ENCODE measurements at regions not wholly inside any gene's neighbourhood (a gene's known extent, or its start where the extent isn't known, plus 50 kb on each side); places are given as distances from the start of the nearest gene placed in this dataset.

- DNase-seq, result no peak
- no peaks in the 10 kb centered on the region for H3K79me2 ChIP-seq (ENCODE audit: control insufficient read depth, insufficient read depth, low read length, poor library complexity)
- H2BK5ac ChIP-seq (ENCODE audit: low read depth, low read length, poor library complexity), result no peak overlapping the region
- H3K27ac ChIP-seq (ENCODE audit: low read depth, low read length), result no peak overlapping the region
- WGBS (ENCODE audit: extremely low coverage, insufficient coverage, insufficient read length), result no CpG with 5 or more reads among the region's 1 CpG
- H3K18ac ChIP-seq (ENCODE audit: low read length), result no peak overlapping the region
- H2BK120ac ChIP-seq (ENCODE audit: insufficient read depth, low read length, poor library complexity), result no peak overlapping the region
- H3K4me2 ChIP-seq (ENCODE audit: low read length), result no peak overlapping the region
- no peaks in the 10 kb centered on the region for H3K9me3 ChIP-seq (ENCODE audit: insufficient read depth, low read depth, low read length)
- no peak overlapping the region for H3K4ac ChIP-seq (ENCODE audit: low read depth, low read length)
- no peaks in the 10 kb centered on the region for H3K27me3 ChIP-seq (ENCODE audit: insufficient read depth, low read length)
- H2AK5ac ChIP-seq (ENCODE audit: low read length), result no peak overlapping the region
- H2AFZ ChIP-seq (ENCODE audit: insufficient read depth, low read length, poor library complexity), result no peak overlapping the region
- no peaks in the 10 kb centered on the region for H3K79me1 ChIP-seq (ENCODE audit: low read length)
- no peak overlapping the region for H4K12ac ChIP-seq (ENCODE audit: low read depth, low read length)
- H3K36me3 ChIP-seq (ENCODE audit: control insufficient read depth in 1 of 2, insufficient read depth in 2 of 2, low read length in 2 of 2), result no peaks in the 10 kb centered on the region
- H3K4me1 ChIP-seq (ENCODE audit: control insufficient read depth in 1 of 2, insufficient read depth in 2 of 2, low read length in 2 of 2), result no peaks in the 10 kb centered on the region
- no peak overlapping the region for H3K14ac ChIP-seq (ENCODE audit: low read length)
- no peak overlapping the region for H3K4me3 ChIP-seq (ENCODE audit: low read depth, low read length)
- H4K8ac ChIP-seq (ENCODE audit: low read depth, low read length), result no peak overlapping the region
- H3K9ac ChIP-seq (ENCODE audit: low read length), result no peak overlapping the region
- no peak overlapping the region for H4K91ac ChIP-seq (ENCODE audit: low read depth, low read length)
- H3K23ac ChIP-seq (ENCODE audit: low read length), result no peak overlapping the region
- H2BK12ac ChIP-seq (ENCODE audit: low read length), result no peak overlapping the region
Observed at GRCh38 chr15:60217161-60217560, 180.6 kb downstream of the ANXA2 start.

DNA sequence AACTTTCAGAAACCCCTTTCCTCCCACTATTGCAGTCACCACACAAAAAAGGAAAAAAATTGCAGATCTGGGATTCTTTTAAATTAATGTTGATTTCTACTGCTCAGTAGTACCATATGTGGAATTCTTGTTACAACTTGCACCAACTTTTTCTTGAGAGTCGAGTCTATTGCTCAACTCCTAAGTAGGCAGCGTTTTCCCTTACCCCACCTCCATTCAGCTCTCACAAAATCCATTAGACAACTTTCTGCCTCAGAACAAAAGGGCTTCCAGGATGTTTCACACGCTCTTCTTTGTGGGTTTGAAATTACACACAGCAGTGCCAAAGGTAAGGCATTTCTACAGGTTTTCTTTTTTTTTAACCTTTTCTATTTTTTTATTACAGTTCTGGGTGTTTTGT is 179.5 kb downstream of the ANXA2 start:
- H4K8ac ChIP-seq (ENCODE audit: low read depth, low read length), result no peak overlapping the region

DNA sequence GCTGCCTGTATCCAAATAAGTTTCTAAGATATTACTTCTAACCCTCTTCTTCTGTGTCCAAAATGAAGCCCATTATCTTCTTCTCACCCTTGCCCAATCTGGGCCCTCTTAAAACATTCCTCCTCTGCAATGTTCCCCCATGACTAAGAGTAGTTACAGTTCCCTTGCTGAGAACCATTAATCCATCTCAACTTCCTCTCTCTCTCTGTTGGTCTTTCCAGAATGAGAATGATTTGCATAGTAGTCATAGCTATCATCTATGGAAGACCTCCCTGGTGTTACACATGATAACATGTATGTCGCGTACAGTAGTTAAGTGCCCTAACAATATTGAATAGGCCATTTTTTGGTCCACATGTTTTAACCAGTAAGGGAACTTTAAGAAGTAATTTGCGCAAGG is 177.9 kb downstream of the ANXA2 start:
- no CpG with 5 or more reads among the region's 3 CpGs for WGBS (ENCODE audit: extremely low coverage, insufficient coverage, insufficient read length)
- no peak overlapping the region for H4K91ac ChIP-seq (ENCODE audit: low read depth, low read length)
- H2AK5ac ChIP-seq (ENCODE audit: low read length), result no peak overlapping the region
- no peak overlapping the region for H3K14ac ChIP-seq (ENCODE audit: low read length)
- no peaks in the 10 kb centered on the region for H3K4me1 ChIP-seq (ENCODE audit: control insufficient read depth in 1 of 2, insufficient read depth in 2 of 2, low read length in 2 of 2)
- no peak overlapping the region for H3K27ac ChIP-seq (ENCODE audit: low read depth, low read length)
- H2AFZ ChIP-seq (ENCODE audit: insufficient read depth, low read length, poor library complexity), result no peak overlapping the region
- H3K9ac ChIP-seq (ENCODE audit: low read length), result no peak overlapping the region
- H3K4me3 ChIP-seq (ENCODE audit: low read depth, low read length), result no peak overlapping the region
- no peak overlapping the region for H2BK5ac ChIP-seq (ENCODE audit: low read depth, low read length, poor library complexity)
- H3K79me2 ChIP-seq (ENCODE audit: control insufficient read depth, insufficient read depth, low read length, poor library complexity), result no peaks in the 10 kb centered on the region
- no peaks in the 10 kb centered on the region for H3K36me3 ChIP-seq (ENCODE audit: control insufficient read depth in 1 of 2, insufficient read depth in 2 of 2, low read length in 2 of 2)
- no peak overlapping the region for H3K4ac ChIP-seq (ENCODE audit: low read depth, low read length)
- H4K12ac ChIP-seq (ENCODE audit: low read depth, low read length), result no peak overlapping the region
- H3K23ac ChIP-seq (ENCODE audit: low read length), result no peak overlapping the region
- no peak overlapping the region for H4K8ac ChIP-seq (ENCODE audit: low read depth, low read length)
- H3K27me3 ChIP-seq (ENCODE audit: insufficient read depth, low read length), result no peaks in the 10 kb centered on the region
- H3K79me1 ChIP-seq (ENCODE audit: low read length), result no peaks in the 10 kb centered on the region
- peak in 1 of 2 donors; percentile 49 for DNase-seq
- no peak overlapping the region for H3K18ac ChIP-seq (ENCODE audit: low read length)
- no peak overlapping the region for H3K4me2 ChIP-seq (ENCODE audit: low read length)
- no peak overlapping the region for H2BK12ac ChIP-seq (ENCODE audit: low read length)
- no peaks in the 10 kb centered on the region for H3K9me3 ChIP-seq (ENCODE audit: insufficient read depth, low read depth, low read length)
- H2BK120ac ChIP-seq (ENCODE audit: insufficient read depth, low read length, poor library complexity), result no peak overlapping the region

More for the DNA sequence above, 179.5 kb downstream of the ANXA2 start:
- no peaks in the 10 kb centered on the region for H3K27me3 ChIP-seq (ENCODE audit: insufficient read depth, low read length)
- H3K4me1 ChIP-seq (ENCODE audit: control insufficient read depth in 1 of 2, insufficient read depth in 2 of 2, low read length in 2 of 2), result no peaks in the 10 kb centered on the region
- no peaks in the 10 kb centered on the region for H3K79me2 ChIP-seq (ENCODE audit: control insufficient read depth, insufficient read depth, low read length, poor library complexity)
- H3K18ac ChIP-seq (ENCODE audit: low read length), result no peak overlapping the region
- no peaks in the 10 kb centered on the region for H3K9me3 ChIP-seq (ENCODE audit: insufficient read depth, low read depth, low read length)
- H3K36me3 ChIP-seq (ENCODE audit: control insufficient read depth in 1 of 2, insufficient read depth in 2 of 2, low read length in 2 of 2), result no peaks in the 10 kb centered on the region
- DNase-seq, result no peak
- H2BK120ac ChIP-seq (ENCODE audit: insufficient read depth, low read length, poor library complexity), result no peak overlapping the region
- no peak overlapping the region for H3K27ac ChIP-seq (ENCODE audit: low read depth, low read length)
- no CpG with 5 or more reads among the region's 3 CpGs for WGBS (ENCODE audit: extremely low coverage, insufficient coverage, insufficient read length)
- no peak overlapping the region for H2AK5ac ChIP-seq (ENCODE audit: low read length)
- H2BK12ac ChIP-seq (ENCODE audit: low read length), result no peak overlapping the region
- no peak overlapping the region for H3K23ac ChIP-seq (ENCODE audit: low read length)
- H2AFZ ChIP-seq (ENCODE audit: insufficient read depth, low read length, poor library complexity), result no peak overlapping the region
- no peak overlapping the region for H3K4ac ChIP-seq (ENCODE audit: low read depth, low read length)
- H3K4me2 ChIP-seq (ENCODE audit: low read length), result no peak overlapping the region
- no peak overlapping the region for H4K12ac ChIP-seq (ENCODE audit: low read depth, low read length)
- H4K91ac ChIP-seq (ENCODE audit: low read depth, low read length), result no peak overlapping the region
- no peak overlapping the region for H3K9ac ChIP-seq (ENCODE audit: low read length)
- no peak overlapping the region for H3K14ac ChIP-seq (ENCODE audit: low read length)
- no peak overlapping the region for H3K4me3 ChIP-seq (ENCODE audit: low read depth, low read length)
- H2BK5ac ChIP-seq (ENCODE audit: low read depth, low read length, poor library complexity), result no peak overlapping the region
- no peaks in the 10 kb centered on the region for H3K79me1 ChIP-seq (ENCODE audit: low read length)

DNA sequence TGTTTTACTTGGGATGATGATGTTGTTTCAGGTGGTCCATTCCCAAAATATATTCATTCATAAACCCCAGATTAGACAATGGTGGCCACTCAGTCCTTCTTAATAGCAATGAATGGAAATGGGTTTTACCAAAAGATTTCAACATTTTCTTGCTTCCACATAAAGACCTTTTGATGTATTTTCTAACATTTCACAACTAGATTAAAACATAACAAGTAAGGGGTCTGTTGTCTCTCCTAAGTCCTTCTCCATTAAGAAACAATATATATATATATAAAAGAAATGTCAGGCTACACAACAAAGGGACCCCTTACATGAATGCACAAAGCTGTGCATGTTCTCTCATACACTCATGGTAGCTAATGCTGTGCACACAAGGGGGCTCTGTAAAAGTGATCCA is 176.4 kb downstream of the ANXA2 start:
- no peak overlapping the region for H3K9ac ChIP-seq (ENCODE audit: low read length)
- no peak overlapping the region for H2AK5ac ChIP-seq (ENCODE audit: low read length)
- no peaks in the 10 kb centered on the region for H3K4me1 ChIP-seq (ENCODE audit: control insufficient read depth in 1 of 2, insufficient read depth in 2 of 2, low read length in 2 of 2)
- H3K9me3 ChIP-seq (ENCODE audit: insufficient read depth, low read depth, low read length), result no peaks in the 10 kb centered on the region
- no peak overlapping the region for H3K27ac ChIP-seq (ENCODE audit: low read depth, low read length)
- no peak overlapping the region for H3K23ac ChIP-seq (ENCODE audit: low read length)
- H3K27me3 ChIP-seq (ENCODE audit: insufficient read depth, low read length), result no peaks in the 10 kb centered on the region
- H3K18ac ChIP-seq (ENCODE audit: low read length), result no peak overlapping the region
- H4K91ac ChIP-seq (ENCODE audit: low read depth, low read length), result no peak overlapping the region
- no peaks in the 10 kb centered on the region for H3K79me2 ChIP-seq (ENCODE audit: control insufficient read depth, insufficient read depth, low read length, poor library complexity)
- H2BK5ac ChIP-seq (ENCODE audit: low read depth, low read length, poor library complexity), result no peak overlapping the region
- DNase-seq, result no peak
- no peak overlapping the region for H3K14ac ChIP-seq (ENCODE audit: low read length)
- H2BK12ac ChIP-seq (ENCODE audit: low read length), result no peak overlapping the region
- H3K36me3 ChIP-seq (ENCODE audit: control insufficient read depth in 1 of 2, insufficient read depth in 2 of 2, low read length in 2 of 2), result no peaks in the 10 kb centered on the region
- H4K8ac ChIP-seq (ENCODE audit: low read depth, low read length), result no peak overlapping the region
- H3K4ac ChIP-seq (ENCODE audit: low read depth, low read length), result no peak overlapping the region
- no peak overlapping the region for H2AFZ ChIP-seq (ENCODE audit: insufficient read depth, low read length, poor library complexity)
- H3K79me1 ChIP-seq (ENCODE audit: low read length), result no peaks in the 10 kb centered on the region
- no peak overlapping the region for H4K12ac ChIP-seq (ENCODE audit: low read depth, low read length)
- H2BK120ac ChIP-seq (ENCODE audit: insufficient read depth, low read length, poor library complexity), result no peak overlapping the region
- H3K4me3 ChIP-seq (ENCODE audit: low read depth, low read length), result no peak overlapping the region
- H3K4me2 ChIP-seq (ENCODE audit: low read length), result no peak overlapping the region
